Kidney (tissue), 13 donors: ENCODE measurements at regions not wholly inside any gene's neighbourhood (a gene's known extent, or its start where the extent isn't known, plus 50 kb on each side); places are given as distances from the start of the nearest gene placed in this dataset.

Source experiments
- DNase-seq, 5 donors: peaks; one replicate each; pipeline ENCODE4 v3.0.0-alpha.2; 2013 to 2020
- FAIRE-seq: peaks from 2 replicates; lab custom pipeline; 2012; peaks lifted over from hg19 to GRCh38; lab: Jason Lieb, UNC
- H3K27ac ChIP-seq, 2 donors: one replicate each; pipeline ENCODE4 v1.7.0; 2013; ENCODE audit warnings: low read depth in 2 of 2, low read length in 2 of 2, inconsistent platforms in 1 of 2
- H3K27me3 ChIP-seq: one replicate; pipeline ENCODE4 v1.7.1; 2013; ENCODE audit warnings: low read length, inconsistent platforms; ENCODE audit not compliant: control insufficient read depth, insufficient read depth
- H3K36me3 ChIP-seq, 3 donors: one replicate each; pipeline versions ENCODE4 v1.7.0 to v1.7.1; 2013; ENCODE audit warnings: low read length in 3 of 3, control low read depth in 1 of 3, inconsistent platforms in 1 of 3; ENCODE audit not compliant: insufficient read depth in 3 of 3, control insufficient read depth in 2 of 3
- H3K4me1 ChIP-seq, 3 donors: one replicate each; pipeline versions ENCODE4 v1.7.0 to v1.7.1; 2013; ENCODE audit warnings: low read length in 3 of 3, inconsistent platforms in 1 of 3, low read depth in 1 of 3; ENCODE audit not compliant: control insufficient read depth in 2 of 3, insufficient read depth in 2 of 3
- H3K4me3 ChIP-seq, 3 donors: one replicate each; pipeline versions ENCODE4 v1.7.0 to v1.8.1; 2013; ENCODE audit warnings: low read length in 3 of 3, control low read depth in 1 of 3, inconsistent platforms in 1 of 3
- H3K9ac ChIP-seq, 3 donors: one replicate each; pipeline versions ENCODE4 v1.7.0 to v1.7.1; 2013; ENCODE audit warnings: low read length in 3 of 3, control low read depth in 1 of 3, inconsistent platforms in 1 of 3
- H3K9me3 ChIP-seq, 3 donors: one replicate each; pipeline versions ENCODE4 v1.7.0 to v1.7.1; 2013; ENCODE audit warnings: low read length in 3 of 3, control low read depth in 1 of 3, inconsistent platforms in 1 of 3; ENCODE audit not compliant: control insufficient read depth in 2 of 3, insufficient read depth in 1 of 3
- intact Hi-C: fragments of 100-400 bp; cut with DNase I; formaldehyde crosslinking; loops from one replicate; pipeline ENCODE4 v1.11.1; 2022
- TF ChIP-seq, protein P1 (sequence below): IDR thresholded peaks from 3 replicates; pipeline ENCODE4 v1.5.1; 2012; ENCODE audit warnings: mild to moderate bottlenecking, moderate library complexity, borderline replicate concordance; ENCODE audit not compliant: insufficient read depth; ENCODE audit errors: extremely low read depth
- donor health status: control.
- donor health status: control.
- donor health status: control.
- donor health status: control.
- donor health status: control.
- donor health status: DM: yes; HTN: yes; CAD: no.
- donor health status: Normal renal cell carcinoma (clear cell type).

DNA sequence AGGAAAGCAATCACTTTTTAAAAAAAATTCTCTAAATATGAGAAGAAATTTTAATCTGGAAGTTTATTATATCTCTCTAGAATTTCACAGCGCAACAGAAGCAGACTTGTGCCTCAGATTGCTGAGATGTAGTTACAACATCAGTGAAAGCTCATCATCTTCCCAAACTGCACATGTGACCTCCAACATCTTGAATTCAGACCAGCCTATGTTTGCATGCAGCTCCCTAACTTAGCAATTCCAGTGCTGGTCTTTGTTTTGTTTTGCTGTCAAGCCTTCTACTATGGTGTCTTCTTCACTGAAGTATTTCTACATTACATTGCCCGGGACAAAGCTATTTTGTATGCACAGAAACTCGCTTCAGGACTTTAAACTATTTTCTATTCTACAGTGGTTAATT lies 684.8 kb upstream of the PTBP2 start:
- FAIRE-seq (no peak), DNase-seq (no peak)
- no peaks in the 10 kb centered on the region for H3K27me3 ChIP-seq
- H3K27ac ChIP-seq: no peak overlapping the region
- no peaks in the 10 kb centered on the region for H3K36me3 ChIP-seq
- H3K4me1 ChIP-seq: no peaks in the 10 kb centered on the region
- H3K9ac ChIP-seq: no peak overlapping the region
- intact Hi-C loops: no loop called here
- no peak overlapping the region for H3K4me3 ChIP-seq
- H3K9me3 ChIP-seq: no peaks in the 10 kb centered on the region
- TF ChIP-seq, protein P1, sequence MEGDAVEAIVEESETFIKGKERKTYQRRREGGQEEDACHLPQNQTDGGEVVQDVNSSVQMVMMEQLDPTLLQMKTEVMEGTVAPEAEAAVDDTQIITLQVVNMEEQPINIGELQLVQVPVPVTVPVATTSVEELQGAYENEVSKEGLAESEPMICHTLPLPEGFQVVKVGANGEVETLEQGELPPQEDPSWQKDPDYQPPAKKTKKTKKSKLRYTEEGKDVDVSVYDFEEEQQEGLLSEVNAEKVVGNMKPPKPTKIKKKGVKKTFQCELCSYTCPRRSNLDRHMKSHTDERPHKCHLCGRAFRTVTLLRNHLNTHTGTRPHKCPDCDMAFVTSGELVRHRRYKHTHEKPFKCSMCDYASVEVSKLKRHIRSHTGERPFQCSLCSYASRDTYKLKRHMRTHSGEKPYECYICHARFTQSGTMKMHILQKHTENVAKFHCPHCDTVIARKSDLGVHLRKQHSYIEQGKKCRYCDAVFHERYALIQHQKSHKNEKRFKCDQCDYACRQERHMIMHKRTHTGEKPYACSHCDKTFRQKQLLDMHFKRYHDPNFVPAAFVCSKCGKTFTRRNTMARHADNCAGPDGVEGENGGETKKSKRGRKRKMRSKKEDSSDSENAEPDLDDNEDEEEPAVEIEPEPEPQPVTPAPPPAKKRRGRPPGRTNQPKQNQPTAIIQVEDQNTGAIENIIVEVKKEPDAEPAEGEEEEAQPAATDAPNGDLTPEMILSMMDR: no peak

DNA sequence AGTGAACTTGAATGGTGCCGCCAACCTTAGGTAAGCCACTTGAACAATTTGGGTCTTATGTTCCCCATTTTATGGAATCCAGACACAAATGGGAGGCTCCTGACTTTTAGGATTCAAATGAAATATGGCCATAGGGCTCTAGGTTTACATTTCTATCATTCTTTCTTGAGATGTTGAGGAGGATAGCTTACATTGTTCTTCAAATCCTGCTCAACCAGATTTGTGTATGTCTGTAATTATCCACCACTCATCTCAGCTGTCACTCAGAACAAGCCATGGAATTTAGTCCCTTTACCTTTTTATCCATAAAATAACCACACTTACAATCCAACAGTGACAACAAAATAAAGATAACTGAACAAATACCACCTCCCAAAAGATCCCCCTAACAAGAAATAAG lies 682.9 kb upstream of the PTBP2 start:
- Histone ChIP-seq H3K36me3 (no peaks in the 10 kb centered on the region), H3K27ac (no peak overlapping the region), H3K4me1 (no peaks in the 10 kb centered on the region), H3K4me3 (no peak overlapping the region), H3K9ac (no peak overlapping the region), H3K27me3 (no peaks in the 10 kb centered on the region), H3K9me3 (no peaks in the 10 kb centered on the region)
- no peak for DNase-seq
- intact Hi-C loops: no loop called here
- no peak for FAIRE-seq
- TF ChIP-seq, protein P1: no peak

DNA sequence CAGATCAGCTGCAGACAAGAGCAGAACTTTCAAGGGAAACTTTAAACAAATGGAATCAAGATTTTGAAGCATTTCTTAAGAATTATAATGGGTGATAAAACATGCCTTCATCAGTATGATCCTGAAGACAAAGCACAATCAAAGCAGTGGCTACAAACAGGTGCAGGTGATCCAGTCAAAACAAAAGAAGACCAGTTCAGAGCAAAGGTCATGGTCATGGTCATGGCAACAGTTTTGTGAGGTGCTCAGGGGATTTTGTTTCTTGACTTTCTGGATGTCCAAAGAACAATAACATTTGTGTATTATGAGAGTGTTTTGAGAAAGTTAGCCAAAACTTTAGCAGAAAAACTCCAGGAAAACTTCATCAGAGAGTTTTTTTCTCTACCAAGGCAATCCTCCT lies 681.7 kb upstream of the PTBP2 start:
- FAIRE-seq: no peak
- DNase-seq: no peak
- Histone ChIP-seq H3K4me1 (no peaks in the 10 kb centered on the region), H3K4me3 (no peak overlapping the region), H3K9me3 (no peaks in the 10 kb centered on the region), H3K9ac (no peak overlapping the region), H3K27me3 (no peaks in the 10 kb centered on the region), H3K27ac (no peak overlapping the region), H3K36me3 (no peaks in the 10 kb centered on the region)
- TF ChIP-seq, protein P1: no peak
- intact Hi-C loops: no loop called here

DNA sequence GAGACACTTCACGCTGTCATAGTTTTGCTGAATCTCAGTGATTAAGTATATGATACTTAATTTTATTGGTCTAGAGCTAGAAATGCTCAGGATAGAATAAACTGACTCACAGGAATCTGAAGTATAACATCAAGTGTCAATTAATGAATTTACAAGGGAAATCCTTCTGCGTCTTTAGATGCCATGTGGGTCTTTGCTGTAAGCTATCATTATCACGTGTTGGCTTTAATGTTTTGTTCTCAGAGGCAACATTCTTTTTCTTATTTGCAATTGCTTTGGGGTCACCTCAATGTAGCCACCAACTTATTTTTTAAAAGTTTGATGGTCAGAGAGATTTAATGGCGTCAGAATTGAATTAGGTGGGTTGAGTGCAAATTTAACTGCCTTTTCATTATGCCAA lies 680.1 kb upstream of the PTBP2 start:
- no peaks in the 10 kb centered on the region for H3K36me3 ChIP-seq
- H3K27ac ChIP-seq: no peak overlapping the region
- no peaks in the 10 kb centered on the region for H3K27me3 ChIP-seq
- FAIRE-seq: no peak
- no peaks in the 10 kb centered on the region for H3K4me1 ChIP-seq
- no peaks in the 10 kb centered on the region for H3K9me3 ChIP-seq
- TF ChIP-seq, protein P1: no peak
- no peak overlapping the region for H3K9ac ChIP-seq
- no peak overlapping the region for H3K4me3 ChIP-seq
- no peak for DNase-seq
- intact Hi-C loops: no loop called here
